ENCODE measurements at regions not wholly inside any gene's neighbourhood (a gene's known extent, or its start where the extent isn't known, plus 50 kb on each side); places are given as distances from the start of the nearest gene placed in this dataset.

DNA sequence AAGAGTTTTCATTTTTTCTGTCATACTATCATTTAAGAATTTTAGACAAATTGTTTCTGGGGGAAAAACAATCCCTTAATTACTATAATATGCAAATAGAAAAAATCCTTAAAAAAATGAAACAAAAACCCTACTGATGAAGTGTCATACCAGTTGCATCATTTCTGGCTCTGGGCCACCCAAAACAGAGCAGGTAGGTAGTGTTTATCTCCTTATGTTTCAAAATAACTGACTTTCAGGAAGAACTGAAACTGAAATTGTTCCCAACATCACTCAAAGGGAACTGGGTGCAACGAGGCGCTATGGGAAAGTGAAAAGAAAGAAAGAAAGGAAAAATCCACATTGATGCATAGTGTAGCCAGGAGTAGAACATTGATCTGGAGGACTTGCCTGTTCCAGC, 653.1 kb upstream of the SOX9 start:
- TF ChIP-seq CTCF (IDR thresholded peaks at IDR 0.05) (no peak), POLR2AphosphoS5 (IDR thresholded peaks at IDR 0.05) (no peak), EP300 (IDR thresholded peaks at IDR 0.05) (no peak), POLR2A (IDR thresholded peaks at IDR 0.05; ENCODE audit: low read depth) (no peak)
